Lower lobe of right lung (tissue), 2 donors: ENCODE measurements at regions not wholly inside any gene's neighbourhood (a gene's known extent, or its start where the extent isn't known, plus 50 kb on each side); places are given as distances from the start of the nearest gene placed in this dataset.
"Not testable (repeated sequence)": the region's sequence is repeated elsewhere in the genome, so short reads cannot be mapped to it uniquely, and the experiment has no call there.

Experiments used
- ATAC-seq, 2 donors: fragments of 200-7000 bp; cut with Tn5 transposase; one replicate each; pipeline ENCODE4 v1.9.1; 2020 to 2022; ENCODE audit warnings: mild to moderate bottlenecking in 2 of 2, moderate library complexity in 2 of 2
- DNase-seq: peaks from one replicate; pipeline ENCODE4 v3.0.0-alpha.2; 2020
- H3K27ac ChIP-seq: fragments of 200-600 bp; one replicate; pipeline ENCODE4 v1.8.0; 2022
- H3K27me3 ChIP-seq: fragments of 200-600 bp; one replicate; pipeline ENCODE4 v1.8.0; 2022; ENCODE audit warnings: low read depth
- H3K36me3 ChIP-seq: fragments of 200-600 bp; one replicate; pipeline ENCODE4 v1.8.0; 2022; ENCODE audit warnings: mild to moderate bottlenecking
- H3K4me1 ChIP-seq: fragments of 200-600 bp; one replicate; pipeline ENCODE4 v1.8.0; 2022
- H3K4me3 ChIP-seq: fragments of 200-600 bp; one replicate; pipeline ENCODE4 v1.8.0; 2022; ENCODE audit warnings: mild to moderate bottlenecking
- H3K9me3 ChIP-seq: fragments of 200-600 bp; one replicate; pipeline ENCODE4 v1.8.0; 2022
- CTCF ChIP-seq: fragments of 200-600 bp; IDR thresholded peaks from one replicate; pipeline ENCODE4 v1.8.0; 2022; ENCODE audit warnings: antibody characterized with exemption, mild to moderate bottlenecking
- intact Hi-C: fragments of 100-400 bp; cut with DNase I; formaldehyde crosslinking; loops from one replicate; pipeline ENCODE4 v1.11.0; 2022
- donor health status: DM: no; HTN: yes; CAD: no; lungs with severe emphysema.

GRCh38 chr9:75246949-75247348, 158.6 kb downstream of the OSTF1 start:
- H3K27me3 ChIP-seq, result no peaks in the 10 kb centered on the region
- DNase-seq (no peak), ATAC-seq (no peak)
- no peaks in the 10 kb centered on the region for H3K4me1 ChIP-seq
- no peaks in the 10 kb centered on the region for H3K36me3 ChIP-seq
- H3K9me3 ChIP-seq, result peaks cover 11% of the 10 kb centered on the region
- H3K27ac ChIP-seq, result no peak overlapping the region
- TF ChIP-seq CTCF, result no peak
- H3K4me3 ChIP-seq, result no peak overlapping the region
- intact Hi-C loops, result no loop called here

GRCh38 chr9:75265525-75265972, 177.2 kb downstream of the OSTF1 start:
- no peak overlapping the region for H3K27ac ChIP-seq
- TF ChIP-seq CTCF, result peak; percentile 91
- DNase-seq, result no peak
- ATAC-seq, result peak; percentile 76 to 81
- no peaks in the 10 kb centered on the region for H3K4me1 ChIP-seq
- intact Hi-C loops, result no loop called here
- no peaks in the 10 kb centered on the region for H3K36me3 ChIP-seq
- H3K27me3 ChIP-seq, result no peaks in the 10 kb centered on the region
- H3K4me3 ChIP-seq, result no peak overlapping the region
- H3K9me3 ChIP-seq, result no peaks in the 10 kb centered on the region

GRCh38 chr9:75269197-75269596, 180.9 kb downstream of the OSTF1 start:
- ATAC-seq, result no peak
- H3K27ac ChIP-seq, result no peak overlapping the region

GRCh38 chr9:75273055-75273454, 184.7 kb downstream of the OSTF1 start:
- H3K4me1 ChIP-seq, H3K9me3 ChIP-seq, H3K4me3 ChIP-seq, H3K27me3 ChIP-seq, ATAC-seq, H3K27ac ChIP-seq, DNase-seq, intact Hi-C loops, H3K36me3 ChIP-seq: not testable (repeated sequence)

More at GRCh38 chr9:75269197-75269596, 180.9 kb downstream of the OSTF1 start:
- H3K27me3 ChIP-seq, result no peaks in the 10 kb centered on the region
- DNase-seq, result no peak
- no peak for TF ChIP-seq CTCF
- H3K4me3 ChIP-seq, result no peak overlapping the region
- H3K4me1 ChIP-seq, result no peaks in the 10 kb centered on the region
- H3K9me3 ChIP-seq, result no peaks in the 10 kb centered on the region
- H3K36me3 ChIP-seq, result no peaks in the 10 kb centered on the region
- intact Hi-C loops, result no loop called here

- ATAC-seq (no peak), DNase-seq (no peak)
- no peaks in the 10 kb centered on the region for H3K36me3 ChIP-seq
- H3K27ac ChIP-seq, result no peak overlapping the region
- intact Hi-C loops, result no loop called here
- no peaks in the 10 kb centered on the region for H3K9me3 ChIP-seq
- H3K4me1 ChIP-seq, result no peaks in the 10 kb centered on the region
- no peak overlapping the region for H3K4me3 ChIP-seq
- no peaks in the 10 kb centered on the region for H3K27me3 ChIP-seq
- TF ChIP-seq CTCF, result no peak
Observed at GRCh38 chr9:75274781-75275180, 186.5 kb downstream of the OSTF1 start.

- Histone ChIP-seq H3K27me3 (no peaks in the 10 kb centered on the region), H3K9me3 (no peaks in the 10 kb centered on the region), H3K4me3 (no peak overlapping the region), H3K27ac (no peak overlapping the region), H3K36me3 (no peaks in the 10 kb centered on the region), H3K4me1 (no peaks in the 10 kb centered on the region)
- ATAC-seq, result no peak
- TF ChIP-seq CTCF, result no peak
- DNase-seq, result no peak
- intact Hi-C loops, result no loop called here
Observed at GRCh38 chr9:75282047-75282446, 193.7 kb downstream of the OSTF1 start.
